ENCODE measurements at regions not wholly inside any gene's neighbourhood (a gene's known extent, or its start where the extent isn't known, plus 50 kb on each side); places are given as distances from the start of the nearest gene placed in this dataset.

DNA sequence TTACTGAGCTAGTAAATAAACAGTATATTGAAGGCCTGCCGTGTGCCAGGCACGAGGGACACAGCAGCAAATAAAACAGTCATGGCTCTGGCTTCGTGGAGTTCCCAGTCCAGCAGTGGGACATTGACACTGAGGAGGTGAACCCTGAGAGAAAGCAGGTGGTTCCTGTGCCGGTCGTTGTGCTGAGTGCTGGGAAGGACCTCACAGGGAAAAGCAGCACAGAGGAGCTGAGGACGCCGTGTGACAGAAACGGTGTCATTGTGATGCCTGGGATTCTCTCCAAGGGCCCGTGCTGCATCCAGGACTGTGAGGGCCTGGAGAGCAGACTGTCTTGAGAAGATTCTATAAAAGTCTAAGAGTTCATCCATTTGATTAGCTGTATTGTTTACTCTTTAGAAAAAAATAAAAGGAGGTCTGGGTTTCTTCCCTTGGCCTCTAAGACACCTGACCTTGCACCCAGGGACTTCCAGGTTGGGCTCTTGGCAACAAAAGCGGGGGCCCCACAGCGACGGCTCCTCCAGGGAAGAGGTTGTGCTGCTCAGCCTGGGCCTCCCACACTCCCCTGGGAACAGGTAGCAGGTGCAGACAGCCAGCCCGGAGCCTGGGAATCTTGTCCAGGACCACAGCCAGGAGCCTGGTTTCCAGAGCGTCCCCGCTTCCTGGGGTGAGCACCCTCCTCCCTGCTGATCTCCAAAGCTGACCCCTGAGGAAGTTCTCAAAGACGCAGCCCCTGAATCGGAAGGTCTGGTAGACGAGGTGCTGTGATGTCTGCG is 251.2 kb upstream of the PMEPA1 start:
- no peak for DNase-seq

DNA sequence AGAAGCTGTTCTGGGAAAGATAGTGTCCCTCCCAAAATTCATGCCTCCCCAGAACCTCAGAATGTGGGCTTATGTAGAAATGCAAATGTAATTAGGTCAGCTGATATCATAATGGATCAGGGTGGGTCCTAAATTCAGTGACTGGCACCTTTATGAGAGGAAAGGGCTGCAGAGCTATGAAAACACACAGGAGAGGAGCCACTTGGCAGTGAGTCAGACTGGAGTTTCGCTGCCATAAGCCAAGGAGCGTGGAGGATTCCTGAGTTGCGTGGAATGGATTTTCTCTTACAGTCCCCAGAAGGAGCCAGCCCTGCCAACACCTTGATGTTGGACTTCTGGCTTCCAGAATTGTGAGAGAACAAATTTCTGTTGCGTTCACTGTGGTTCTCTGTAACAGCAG is 249.8 kb upstream of the PMEPA1 start:
- DNase-seq: no peak

DNA sequence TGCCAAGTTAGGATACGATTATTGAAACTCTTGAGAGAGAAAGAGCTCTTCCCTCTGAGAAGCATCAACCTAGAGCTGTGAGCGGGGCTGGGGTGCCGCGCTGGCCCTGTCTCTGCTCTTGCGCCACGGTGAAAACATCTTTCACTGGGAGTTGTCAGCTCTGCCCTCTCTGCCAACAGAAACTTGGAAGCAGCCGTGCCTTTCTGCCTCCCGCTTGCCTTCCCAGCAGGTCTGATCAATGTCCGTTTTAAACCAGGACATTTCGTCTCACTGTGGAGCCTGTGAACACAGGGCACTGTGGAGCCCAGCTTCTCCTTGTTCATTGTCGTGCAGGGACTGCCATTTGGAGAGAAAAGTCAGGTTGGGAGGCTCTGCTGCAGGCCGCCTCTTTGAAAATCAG is 249.2 kb upstream of the PMEPA1 start:
- DNase-seq: no peak

DNA sequence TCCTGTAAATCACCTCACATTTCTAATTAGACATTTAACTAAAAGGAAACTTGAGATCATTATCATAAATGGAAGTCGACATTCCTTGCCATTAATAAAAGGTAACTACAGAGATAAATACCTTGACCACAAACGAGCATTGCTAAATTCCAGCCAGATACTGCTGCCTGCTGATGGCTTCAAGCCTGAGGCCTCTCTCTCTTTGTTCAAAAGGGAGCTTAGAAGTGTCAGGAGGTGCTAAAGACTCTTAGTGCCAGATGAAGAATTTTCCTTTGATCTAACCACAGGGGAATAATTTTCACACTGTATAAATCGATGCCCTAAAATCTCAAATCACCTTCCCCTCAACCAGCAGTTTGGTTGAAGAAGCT is 248.2 kb upstream of the PMEPA1 start:
- DNase-seq: no peak

DNA sequence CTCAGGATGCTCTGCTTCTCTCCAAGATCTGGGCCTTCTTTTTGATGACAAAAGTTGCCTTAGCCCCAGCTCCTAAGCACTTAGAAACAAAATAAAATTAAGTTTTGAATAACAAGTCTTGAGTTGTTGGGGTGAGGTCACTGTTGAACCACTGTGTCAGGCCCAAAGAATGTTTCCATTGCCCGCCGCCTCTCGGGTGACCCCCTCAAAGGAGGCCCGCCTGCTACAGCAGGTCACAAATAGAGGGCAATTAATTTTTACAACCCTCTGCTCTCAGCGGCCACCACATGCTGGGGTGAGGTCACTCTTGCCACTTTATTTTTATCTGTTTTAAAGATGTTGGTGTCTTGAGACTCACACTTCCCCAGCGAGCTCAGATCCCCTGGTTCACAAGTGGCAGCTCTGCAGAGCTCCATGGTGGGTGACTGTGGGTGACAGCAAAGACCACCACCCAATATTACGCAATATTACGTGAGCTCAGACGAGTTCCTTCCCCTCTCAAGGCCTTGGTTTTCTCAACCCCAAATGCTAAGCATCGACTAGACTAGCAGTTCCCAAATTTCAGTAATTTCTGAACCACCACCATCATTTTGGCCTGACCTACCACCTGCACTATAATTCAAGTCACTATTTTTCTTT is 247.7 kb upstream of the PMEPA1 start:
- no peak for DNase-seq

DNA sequence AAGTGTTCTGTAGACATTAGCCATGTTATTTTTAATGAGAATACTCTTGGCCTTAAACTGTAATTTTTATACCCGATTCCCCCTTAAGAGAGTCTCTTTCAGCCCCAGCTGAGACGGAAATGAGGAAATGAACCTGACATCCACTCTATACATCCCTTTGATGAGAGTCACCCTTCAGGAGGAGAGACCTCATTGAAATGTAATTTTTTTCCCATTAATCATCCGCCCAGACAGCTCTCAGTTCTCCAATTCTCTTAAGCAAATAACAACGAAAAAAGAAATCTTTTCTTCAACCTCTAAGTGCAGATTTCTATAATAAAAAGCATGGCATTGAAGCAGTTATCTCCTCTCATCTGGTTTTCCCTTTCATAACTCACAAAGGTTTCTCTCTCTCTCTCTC is 243.8 kb upstream of the PMEPA1 start:
- DNase-seq: no peak

DNA sequence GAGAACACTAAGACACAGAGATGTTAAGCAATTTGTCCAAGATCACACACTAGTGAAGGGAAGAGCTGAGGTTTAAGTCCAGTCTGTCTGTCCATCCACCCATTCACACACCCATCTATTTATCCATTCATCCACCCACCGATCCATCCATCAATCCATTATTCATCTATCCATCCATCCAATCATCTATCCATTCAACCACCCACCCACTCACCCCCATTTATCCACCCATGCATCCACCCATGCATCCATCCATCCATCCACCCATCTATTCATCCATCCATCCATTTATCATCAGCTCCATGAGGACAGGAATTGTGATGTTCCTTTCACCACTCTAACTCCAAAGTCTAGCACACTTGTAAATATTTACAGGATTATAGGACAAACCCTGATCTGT is 242.3 kb upstream of the PMEPA1 start:
- no peak for DNase-seq

DNA sequence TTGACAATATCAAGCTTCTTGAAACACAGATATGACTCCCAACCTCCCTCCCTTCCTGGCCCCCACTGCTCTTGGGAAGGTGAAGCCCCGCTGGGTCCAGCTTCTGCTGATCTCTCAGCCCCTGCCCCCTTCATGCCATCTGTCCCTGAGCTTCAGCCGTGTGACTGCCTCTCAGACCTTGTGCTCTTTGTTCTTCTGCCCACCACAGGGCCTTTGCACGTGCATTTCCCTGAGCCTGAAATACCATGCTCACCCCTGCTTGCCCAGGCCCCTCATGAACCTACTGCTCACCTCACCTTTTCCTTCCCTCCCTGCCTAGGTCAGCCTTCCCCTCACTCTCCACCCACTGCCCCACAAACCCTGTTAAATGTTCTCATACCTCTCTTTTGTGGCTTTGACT is 241.7 kb upstream of the PMEPA1 start:
- DNase-seq: no peak

DNA sequence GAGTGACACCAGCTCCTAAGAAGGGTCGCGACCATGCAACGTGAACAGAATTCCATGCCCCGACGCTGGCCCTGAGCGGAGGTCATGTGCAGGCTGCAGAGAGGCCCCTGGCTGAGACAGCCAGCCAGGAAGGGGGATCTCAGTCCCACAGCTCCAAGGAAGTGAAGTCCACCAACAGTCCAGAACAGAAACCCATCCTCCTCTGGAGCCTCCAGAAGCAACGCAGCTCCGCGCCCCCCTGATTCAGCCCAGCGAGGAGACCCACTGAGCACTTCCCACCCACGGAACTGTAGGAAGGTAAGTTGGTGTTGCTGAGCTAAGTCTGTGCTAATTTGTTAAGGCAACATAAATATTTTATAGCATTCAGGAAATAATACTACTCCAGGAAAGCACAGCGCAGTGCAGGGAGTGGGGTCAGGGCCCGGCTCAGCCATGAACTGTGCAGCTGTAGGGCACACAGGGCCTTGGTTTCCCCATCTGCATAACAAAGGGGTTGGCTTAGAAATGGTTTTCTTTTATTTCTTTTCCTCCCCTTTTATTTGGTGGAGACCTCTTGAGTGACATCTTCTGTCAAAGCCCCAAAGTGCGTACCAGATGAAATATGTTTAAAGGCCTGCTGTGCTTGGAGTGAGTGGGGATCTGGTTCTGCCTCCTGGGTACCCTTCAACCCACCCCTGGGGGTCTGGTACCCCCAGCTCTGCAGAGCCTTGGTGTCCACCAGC is 241.1 kb upstream of the PMEPA1 start:
- DNase-seq: no peak

DNA sequence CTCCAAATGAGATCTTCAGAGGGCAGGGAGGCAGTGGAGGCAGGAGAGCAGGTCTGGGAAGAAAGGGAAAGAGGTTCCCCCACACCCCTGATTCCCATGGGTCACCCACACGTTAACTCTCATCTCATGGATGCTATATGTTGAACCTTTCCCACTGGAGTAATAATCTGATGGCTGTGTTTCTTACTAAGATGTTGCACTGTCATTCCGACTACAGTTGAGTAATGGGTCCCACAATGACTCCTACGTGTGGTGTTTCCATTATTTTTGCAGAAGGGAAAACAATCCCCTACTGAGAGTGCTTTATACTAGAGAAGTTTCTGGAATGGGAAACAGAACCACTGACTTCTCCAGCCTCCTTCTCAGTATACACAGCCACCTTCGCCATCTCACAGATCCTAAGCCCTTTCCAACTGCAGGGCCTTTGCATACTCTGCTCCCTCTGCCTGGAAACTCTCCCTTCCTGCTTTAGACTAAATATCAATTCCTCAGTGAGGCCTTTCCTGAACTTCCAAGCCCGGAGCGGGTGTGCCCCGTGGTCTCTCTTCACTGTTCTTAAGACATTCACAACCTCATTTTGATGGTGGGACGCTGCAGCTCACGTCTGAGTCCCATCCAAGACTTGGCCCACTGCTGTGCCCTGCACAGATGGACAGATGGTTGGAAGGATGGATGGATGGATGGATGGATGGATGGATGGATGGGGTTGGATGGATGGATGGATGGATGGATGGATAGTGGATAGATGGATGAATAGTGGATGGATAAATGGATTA is 238.6 kb upstream of the PMEPA1 start:
- no peak for DNase-seq

DNA sequence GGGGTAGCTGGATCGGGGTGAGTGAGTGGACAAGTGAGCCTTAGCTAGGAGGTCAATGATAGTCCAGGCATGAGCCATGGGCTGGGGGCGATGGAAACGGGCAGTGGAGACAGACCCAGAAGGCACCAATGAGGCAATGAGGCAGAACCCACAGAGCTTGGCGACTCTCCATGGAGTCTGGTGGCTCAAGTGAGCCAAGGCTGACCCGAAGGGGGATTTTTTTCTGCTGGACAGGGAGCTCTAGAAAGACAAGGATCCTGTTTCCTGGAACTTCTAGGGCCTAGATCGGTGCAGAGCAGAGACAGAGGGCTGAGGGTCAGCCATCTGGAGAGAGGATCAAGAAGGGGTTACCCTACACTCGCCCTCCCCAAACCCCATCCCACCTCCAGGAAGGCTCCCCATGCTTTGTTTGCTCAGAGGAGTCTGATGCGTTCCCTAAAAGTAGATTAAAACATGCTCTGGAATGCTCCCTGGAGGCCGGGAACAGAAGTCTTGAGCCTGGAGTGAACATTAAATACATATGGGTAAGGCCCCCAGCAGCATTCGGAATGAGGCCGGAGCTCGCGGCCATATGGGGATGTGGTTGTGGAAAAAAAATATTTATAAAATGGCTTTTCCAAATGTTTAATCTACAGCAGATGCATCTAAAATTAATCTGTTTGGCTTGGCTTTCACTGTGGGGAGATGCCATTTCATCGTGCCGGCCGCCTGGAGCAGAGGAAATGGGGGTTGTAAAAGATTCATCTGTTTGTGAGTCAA is 237.8 kb upstream of the PMEPA1 start:
- no peak for DNase-seq

DNA sequence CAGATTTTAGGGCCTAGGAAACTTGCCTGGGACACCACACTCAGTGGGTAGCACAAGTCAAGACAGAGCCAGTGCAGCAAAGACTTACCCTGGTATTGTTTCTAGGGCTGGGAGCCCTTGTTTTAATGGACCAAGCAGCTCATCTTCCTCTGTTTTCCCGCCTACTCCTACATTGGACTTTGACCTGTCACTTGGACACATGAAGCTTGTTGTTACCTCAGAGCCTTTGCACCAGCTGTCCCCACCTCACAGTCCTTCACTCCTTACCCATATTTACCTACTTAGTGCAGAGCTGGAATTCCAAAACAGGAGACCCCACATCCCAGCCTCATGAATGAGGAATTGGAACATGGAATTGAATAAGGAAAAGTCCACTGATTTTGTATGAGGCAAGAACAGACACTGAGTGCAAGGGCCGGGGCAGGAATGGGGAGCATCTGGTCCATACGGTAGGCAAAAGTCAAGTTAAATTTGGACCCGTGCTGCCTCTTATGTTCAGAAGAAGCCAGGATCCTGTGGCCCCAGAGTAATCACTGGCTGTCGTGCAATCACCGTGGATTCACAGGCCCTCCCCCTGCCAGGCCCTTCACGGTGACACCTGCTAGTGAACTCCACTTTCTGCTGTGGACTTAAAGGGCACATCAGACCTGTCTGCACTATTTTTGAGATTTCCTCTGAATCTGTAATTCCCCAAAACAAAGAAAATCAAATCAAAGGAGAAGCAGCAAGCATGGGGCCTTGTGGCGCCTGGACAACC is 236.9 kb upstream of the PMEPA1 start:
- DNase-seq: no peak

DNA sequence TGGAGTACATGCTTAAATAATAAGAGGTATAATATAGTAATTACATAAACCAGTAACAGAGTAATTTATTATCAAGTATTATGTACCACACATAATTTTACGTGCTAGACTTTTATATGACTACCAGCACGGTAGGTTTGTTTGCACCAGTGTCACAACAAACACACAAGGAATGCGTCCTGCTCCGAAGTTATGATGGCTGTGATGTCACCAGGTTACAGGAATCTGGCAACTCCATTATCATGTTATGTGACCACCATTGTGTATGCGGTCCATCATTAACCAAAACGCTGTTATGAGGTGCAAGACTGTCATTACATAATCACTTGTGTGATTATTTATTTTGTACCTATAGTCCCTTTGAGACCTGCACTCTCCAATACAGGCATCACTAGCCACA is 235.2 kb upstream of the PMEPA1 start:
- no peak for DNase-seq

DNA sequence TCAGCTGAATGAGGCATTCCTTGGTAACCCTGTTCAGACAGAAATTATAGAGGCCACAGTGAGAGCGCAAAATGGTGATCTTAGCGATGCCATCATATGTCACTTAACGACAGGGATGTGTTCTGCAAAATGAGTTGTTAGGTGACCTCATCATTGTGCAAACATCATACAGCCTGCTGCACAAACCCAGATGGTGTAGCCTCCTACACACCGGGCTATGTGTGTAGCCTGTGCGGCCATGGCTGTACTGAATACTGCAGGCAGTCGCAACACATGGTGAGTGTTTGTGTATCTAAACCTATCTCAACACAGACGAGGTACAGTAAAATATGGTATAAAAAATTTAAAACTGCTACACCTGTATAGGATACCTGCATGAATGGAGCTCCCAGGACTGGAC is 234.1 kb upstream of the PMEPA1 start:
- no peak for DNase-seq

DNA sequence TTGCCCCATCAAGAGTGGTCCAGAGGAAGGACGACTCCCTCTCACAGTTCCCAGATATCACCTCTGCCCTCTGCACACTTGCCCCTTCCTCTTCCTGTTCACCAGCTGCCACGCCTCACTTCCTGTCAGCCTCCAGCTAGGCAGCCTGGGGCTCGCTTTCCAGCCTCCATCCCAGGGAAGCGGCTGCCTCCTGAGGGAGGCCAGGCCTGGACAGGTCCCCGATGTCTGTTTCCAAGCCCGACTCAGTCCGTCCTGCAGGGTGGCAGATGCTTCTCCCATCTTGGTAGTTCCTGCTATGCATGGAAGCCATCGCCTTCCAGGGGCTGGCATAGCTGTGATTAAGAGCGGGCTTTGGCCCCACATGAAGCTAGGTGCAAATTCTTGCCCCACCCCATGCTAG is 233.5 kb upstream of the PMEPA1 start:
- no peak for DNase-seq

DNA sequence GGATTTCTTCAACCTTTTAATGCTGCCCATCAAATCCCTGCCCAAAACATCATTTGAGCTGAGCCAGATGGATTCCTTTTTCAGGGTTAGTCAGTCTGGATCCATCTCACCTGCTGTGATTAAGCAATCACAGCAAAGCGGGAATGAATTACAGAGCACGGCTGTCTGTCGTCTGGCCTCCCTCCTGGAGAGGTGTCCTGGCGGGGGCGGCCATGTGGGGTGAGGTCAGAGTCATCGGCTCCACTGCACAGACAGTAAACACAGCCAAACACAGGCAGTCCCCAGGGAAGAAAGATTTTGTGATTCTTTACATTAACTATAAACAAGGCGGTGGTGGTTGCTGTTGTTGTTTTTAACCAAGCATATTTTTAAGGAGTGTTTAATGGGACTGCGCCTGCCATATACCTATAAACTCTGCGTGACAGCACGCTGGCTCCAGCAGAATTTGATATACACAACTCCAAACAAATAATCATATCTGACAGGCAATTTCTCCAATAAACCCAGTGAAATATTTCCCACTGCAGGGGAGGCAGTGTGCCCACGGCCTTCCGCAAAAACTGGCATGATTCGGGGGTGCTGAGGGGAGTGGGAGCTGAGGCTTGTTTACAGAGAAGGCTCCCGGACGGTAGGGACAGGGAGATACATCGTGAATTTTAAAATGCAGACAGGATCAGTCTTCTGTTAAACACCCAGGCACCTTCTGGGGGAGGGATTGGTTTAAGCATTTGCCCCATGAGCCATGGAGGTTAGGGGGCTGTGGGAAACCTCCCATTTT is 232.0 kb upstream of the PMEPA1 start:
- no peak for DNase-seq

DNA sequence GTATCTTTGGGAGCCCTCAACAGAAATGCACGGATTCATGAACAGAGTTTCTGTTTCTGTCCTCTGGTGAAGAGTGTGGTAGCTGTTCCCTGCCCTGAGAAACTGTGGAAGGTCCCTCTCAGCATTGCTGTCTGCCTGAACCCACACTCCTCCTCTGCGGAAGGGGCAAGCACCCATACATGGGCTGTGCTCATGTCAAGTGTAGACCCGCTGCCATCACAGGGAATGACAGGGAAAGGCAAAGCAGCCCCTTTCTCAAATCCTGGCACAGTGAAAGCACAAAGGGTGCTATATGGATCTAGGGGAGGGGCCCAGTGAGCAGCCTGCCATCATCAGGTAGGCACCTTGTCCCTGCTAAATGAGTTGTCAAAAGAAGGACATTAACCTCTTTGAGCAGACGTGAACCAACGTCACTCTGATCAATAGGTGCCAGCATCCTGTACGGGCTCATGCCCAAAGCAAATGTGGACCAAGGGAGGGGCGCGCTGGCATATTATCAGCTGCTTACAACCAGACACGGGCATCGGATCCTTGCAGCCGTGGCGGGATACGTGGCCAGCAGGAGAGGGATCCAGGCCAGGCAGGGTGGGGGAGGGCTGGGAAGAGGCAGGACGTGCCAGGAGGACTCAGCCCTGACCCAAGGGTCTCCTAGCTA is 231.2 kb upstream of the PMEPA1 start:
- peak; percentile 7 for DNase-seq

DNA sequence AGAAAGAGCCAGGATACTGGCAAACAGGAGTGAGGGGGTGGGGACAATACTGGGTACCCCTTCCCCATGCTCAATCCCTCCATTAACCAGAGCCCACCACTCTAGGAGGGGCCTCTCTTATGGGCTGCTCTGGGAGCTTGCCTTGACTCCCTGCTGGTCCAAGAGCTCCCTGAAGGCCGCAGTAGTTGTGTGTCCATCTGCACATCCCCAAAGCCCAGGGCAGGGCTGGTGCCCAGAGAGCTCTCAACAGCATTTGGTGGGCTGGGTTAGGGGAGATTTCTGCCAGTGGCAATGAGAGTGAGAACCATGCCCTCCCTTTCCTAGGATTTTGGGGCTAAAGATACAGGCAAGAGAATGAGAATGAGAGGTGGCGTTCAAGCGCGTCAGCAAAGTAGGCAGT is 230.6 kb upstream of the PMEPA1 start:
- no peak for DNase-seq

DNA sequence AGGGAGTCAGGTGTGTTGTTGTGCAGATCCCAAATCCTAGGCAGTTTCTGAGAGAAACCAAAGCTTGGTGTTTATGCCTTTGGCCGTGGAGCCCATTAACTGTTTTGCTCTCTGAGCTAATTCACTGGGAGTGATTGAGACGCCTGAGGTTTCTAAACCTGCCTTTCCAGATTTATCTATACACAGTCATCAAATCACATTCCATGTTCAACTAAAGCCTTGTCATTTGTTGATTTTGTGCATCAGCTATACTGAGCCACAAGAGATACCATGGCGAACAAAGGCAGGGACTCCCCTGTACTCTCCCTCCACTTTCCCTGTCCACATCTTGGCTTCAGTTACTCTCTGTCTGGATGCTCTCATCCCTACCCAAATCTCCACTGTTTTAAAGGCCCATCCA is 229.7 kb upstream of the PMEPA1 start:
- no peak for DNase-seq

All from NCI-H2029 treated with DMSO at 0.1 percent for 48 hours (cell line).